ENCODE measurements at regions not wholly inside any gene's neighbourhood (a gene's known extent, or its start where the extent isn't known, plus 50 kb on each side); places are given as distances from the start of the nearest gene placed in this dataset.

- Histone ChIP-seq H3K9ac (ENCODE audit: low read length) (no peak overlapping the region), H3K27ac (ENCODE audit: low read depth, low read length) (no peak overlapping the region), H3K27me3 (ENCODE audit: control insufficient read depth, insufficient read depth, low read length) (no peaks in the 10 kb centered on the region), H3K36me3 (ENCODE audit: control insufficient read depth, insufficient read depth, low read length) (no peaks in the 10 kb centered on the region), H3K4me1 (ENCODE audit: control insufficient read depth, insufficient read depth, low read length) (no peaks in the 10 kb centered on the region), H3K4me3 (ENCODE audit: low read length) (no peak overlapping the region)
These were observed 311.2 kb upstream of the GNAI1 start for GRCh38 chr7:79823246-79823951.

- H3K36me3 ChIP-seq (ENCODE audit: control insufficient read depth, insufficient read depth, low read length) = no peaks in the 10 kb centered on the region
- H3K9ac ChIP-seq (ENCODE audit: low read length) = no peak overlapping the region
- no peaks in the 10 kb centered on the region for H3K27me3 ChIP-seq (ENCODE audit: control insufficient read depth, insufficient read depth, low read length)
- no peak overlapping the region for H3K27ac ChIP-seq (ENCODE audit: low read depth, low read length)
- no peak overlapping the region for H3K4me3 ChIP-seq (ENCODE audit: low read length)
- H3K4me1 ChIP-seq (ENCODE audit: control insufficient read depth, insufficient read depth, low read length) = no peaks in the 10 kb centered on the region
These were observed 311.9 kb upstream of the GNAI1 start for GRCh38 chr7:79822620-79823240.

GRCh38 chr7:79820387-79820786 lies 314.2 kb upstream of the GNAI1 start:
- no peaks in the 10 kb centered on the region for H3K27me3 ChIP-seq (ENCODE audit: control insufficient read depth, insufficient read depth, low read length)
- no peak overlapping the region for H3K4me3 ChIP-seq (ENCODE audit: low read length)
- no peaks in the 10 kb centered on the region for H3K4me1 ChIP-seq (ENCODE audit: control insufficient read depth, insufficient read depth, low read length)
- H3K36me3 ChIP-seq (ENCODE audit: control insufficient read depth, insufficient read depth, low read length) = no peaks in the 10 kb centered on the region
- no peak overlapping the region for H3K27ac ChIP-seq (ENCODE audit: low read depth, low read length)
- no peak overlapping the region for H3K9ac ChIP-seq (ENCODE audit: low read length)

GRCh38 chr7:79810916-79811315 lies 323.7 kb upstream of the GNAI1 start:
- no peaks in the 10 kb centered on the region for H3K27me3 ChIP-seq (ENCODE audit: control insufficient read depth, insufficient read depth, low read length)
- H3K9ac ChIP-seq (ENCODE audit: low read length) = no peak overlapping the region
- H3K4me3 ChIP-seq (ENCODE audit: low read length) = no peak overlapping the region
- no peaks in the 10 kb centered on the region for H3K4me1 ChIP-seq (ENCODE audit: control insufficient read depth, insufficient read depth, low read length)
- H3K27ac ChIP-seq (ENCODE audit: low read depth, low read length) = no peak overlapping the region
- no peaks in the 10 kb centered on the region for H3K36me3 ChIP-seq (ENCODE audit: control insufficient read depth, insufficient read depth, low read length)

- no peak overlapping the region for H3K9ac ChIP-seq (ENCODE audit: low read length)
- no peak overlapping the region for H3K27ac ChIP-seq (ENCODE audit: low read depth, low read length)
- H3K36me3 ChIP-seq (ENCODE audit: control insufficient read depth, insufficient read depth, low read length) = no peaks in the 10 kb centered on the region
- no peaks in the 10 kb centered on the region for H3K4me1 ChIP-seq (ENCODE audit: control insufficient read depth, insufficient read depth, low read length)
- H3K4me3 ChIP-seq (ENCODE audit: low read length) = no peak overlapping the region
- H3K27me3 ChIP-seq (ENCODE audit: control insufficient read depth, insufficient read depth, low read length) = no peaks in the 10 kb centered on the region
These were observed 328.4 kb upstream of the GNAI1 start for GRCh38 chr7:79806161-79806734.

- Histone ChIP-seq H3K36me3 (ENCODE audit: control insufficient read depth, insufficient read depth, low read length) (no peaks in the 10 kb centered on the region), H3K27ac (ENCODE audit: low read depth, low read length) (no peak overlapping the region), H3K9ac (ENCODE audit: low read length) (no peak overlapping the region), H3K4me1 (ENCODE audit: control insufficient read depth, insufficient read depth, low read length) (no peaks in the 10 kb centered on the region), H3K4me3 (ENCODE audit: low read length) (no peak overlapping the region), H3K27me3 (ENCODE audit: control insufficient read depth, insufficient read depth, low read length) (no peaks in the 10 kb centered on the region)
These were observed 337.3 kb upstream of the MAGI2 start for GRCh38 chr7:79790656-79791262.

- Histone ChIP-seq H3K4me1 (ENCODE audit: control insufficient read depth, insufficient read depth, low read length) (no peaks in the 10 kb centered on the region), H3K4me3 (ENCODE audit: low read length) (no peak overlapping the region), H3K36me3 (ENCODE audit: control insufficient read depth, insufficient read depth, low read length) (no peaks in the 10 kb centered on the region), H3K27ac (ENCODE audit: low read depth, low read length) (no peak overlapping the region), H3K27me3 (ENCODE audit: control insufficient read depth, insufficient read depth, low read length) (no peaks in the 10 kb centered on the region), H3K9ac (ENCODE audit: low read length) (no peak overlapping the region)
These were observed 336.3 kb upstream of the MAGI2 start for GRCh38 chr7:79789584-79790345.

GRCh38 chr7:79787623-79788022 lies 334.2 kb upstream of the MAGI2 start:
- no peaks in the 10 kb centered on the region for H3K4me1 ChIP-seq (ENCODE audit: control insufficient read depth, insufficient read depth, low read length)
- no peaks in the 10 kb centered on the region for H3K27me3 ChIP-seq (ENCODE audit: control insufficient read depth, insufficient read depth, low read length)
- no peak overlapping the region for H3K4me3 ChIP-seq (ENCODE audit: low read length)
- H3K9ac ChIP-seq (ENCODE audit: low read length) = no peak overlapping the region
- no peak overlapping the region for H3K27ac ChIP-seq (ENCODE audit: low read depth, low read length)
- H3K36me3 ChIP-seq (ENCODE audit: control insufficient read depth, insufficient read depth, low read length) = no peaks in the 10 kb centered on the region

GRCh38 chr7:79787096-79787495 lies 333.6 kb upstream of the MAGI2 start:
- Histone ChIP-seq H3K36me3 (ENCODE audit: control insufficient read depth, insufficient read depth, low read length) (no peaks in the 10 kb centered on the region), H3K27me3 (ENCODE audit: control insufficient read depth, insufficient read depth, low read length) (no peaks in the 10 kb centered on the region), H3K27ac (ENCODE audit: low read depth, low read length) (no peak overlapping the region), H3K4me3 (ENCODE audit: low read length) (no peak overlapping the region), H3K9ac (ENCODE audit: low read length) (no peak overlapping the region), H3K4me1 (ENCODE audit: control insufficient read depth, insufficient read depth, low read length) (no peaks in the 10 kb centered on the region)

- no peak overlapping the region for H3K9ac ChIP-seq (ENCODE audit: low read length)
- H3K27me3 ChIP-seq (ENCODE audit: control insufficient read depth, insufficient read depth, low read length) = no peaks in the 10 kb centered on the region
- H3K4me1 ChIP-seq (ENCODE audit: control insufficient read depth, insufficient read depth, low read length) = no peaks in the 10 kb centered on the region
- H3K4me3 ChIP-seq (ENCODE audit: low read length) = no peak overlapping the region
- H3K36me3 ChIP-seq (ENCODE audit: control insufficient read depth, insufficient read depth, low read length) = no peaks in the 10 kb centered on the region
- no peak overlapping the region for H3K27ac ChIP-seq (ENCODE audit: low read depth, low read length)
These were observed 332.7 kb upstream of the MAGI2 start for GRCh38 chr7:79786187-79786586.

- H3K36me3 ChIP-seq (ENCODE audit: control insufficient read depth, insufficient read depth, low read length) = no peaks in the 10 kb centered on the region
- no peaks in the 10 kb centered on the region for H3K4me1 ChIP-seq (ENCODE audit: control insufficient read depth, insufficient read depth, low read length)
These were observed 332.1 kb upstream of the MAGI2 start for GRCh38 chr7:79785556-79785955.

GRCh38 chr7:79782906-79783305 lies 329.4 kb upstream of the MAGI2 start:
- H3K27ac ChIP-seq (ENCODE audit: low read depth, low read length) = no peak overlapping the region
- H3K36me3 ChIP-seq (ENCODE audit: control insufficient read depth, insufficient read depth, low read length) = no peaks in the 10 kb centered on the region
- no peak overlapping the region for H3K9ac ChIP-seq (ENCODE audit: low read length)
- no peaks in the 10 kb centered on the region for H3K4me1 ChIP-seq (ENCODE audit: control insufficient read depth, insufficient read depth, low read length)
- H3K27me3 ChIP-seq (ENCODE audit: control insufficient read depth, insufficient read depth, low read length) = no peaks in the 10 kb centered on the region
- H3K4me3 ChIP-seq (ENCODE audit: low read length) = no peak overlapping the region

More at GRCh38 chr7:79785556-79785955, 332.1 kb upstream of the MAGI2 start:
- no peaks in the 10 kb centered on the region for H3K27me3 ChIP-seq (ENCODE audit: control insufficient read depth, insufficient read depth, low read length)
- H3K9ac ChIP-seq (ENCODE audit: low read length) = no peak overlapping the region
- no peak overlapping the region for H3K4me3 ChIP-seq (ENCODE audit: low read length)
- no peak overlapping the region for H3K27ac ChIP-seq (ENCODE audit: low read depth, low read length)

Measured in rectal smooth muscle tissue (tissue), 1 donor.